ENCODE measurements at regions not wholly inside any gene's neighbourhood (a gene's known extent, or its start where the extent isn't known, plus 50 kb on each side); places are given as distances from the start of the nearest gene placed in this dataset.

DNA sequence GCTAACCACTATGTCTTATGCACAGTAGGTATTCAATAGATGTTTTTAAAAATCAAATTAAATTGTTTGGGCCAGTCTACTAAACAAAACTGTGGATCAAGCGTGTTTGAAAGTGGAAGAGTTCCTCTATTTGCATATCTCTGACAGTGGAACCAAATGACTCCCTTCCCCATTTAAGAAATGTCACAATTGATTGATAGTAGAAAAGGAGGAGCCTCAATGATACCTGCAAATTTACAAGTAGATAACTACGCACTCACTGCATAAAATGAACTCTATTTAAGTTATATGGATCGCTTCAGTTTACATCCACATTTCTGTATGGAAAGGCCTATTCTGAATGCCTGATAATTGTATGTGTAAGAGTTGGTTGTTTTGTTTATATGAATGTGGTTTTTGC, 163.3 kb upstream of the MTPN start:
- DNase-seq (ENCODE audit: extremely low read depth, low read depth) = no peak
- TF ChIP-seq, protein P1, sequence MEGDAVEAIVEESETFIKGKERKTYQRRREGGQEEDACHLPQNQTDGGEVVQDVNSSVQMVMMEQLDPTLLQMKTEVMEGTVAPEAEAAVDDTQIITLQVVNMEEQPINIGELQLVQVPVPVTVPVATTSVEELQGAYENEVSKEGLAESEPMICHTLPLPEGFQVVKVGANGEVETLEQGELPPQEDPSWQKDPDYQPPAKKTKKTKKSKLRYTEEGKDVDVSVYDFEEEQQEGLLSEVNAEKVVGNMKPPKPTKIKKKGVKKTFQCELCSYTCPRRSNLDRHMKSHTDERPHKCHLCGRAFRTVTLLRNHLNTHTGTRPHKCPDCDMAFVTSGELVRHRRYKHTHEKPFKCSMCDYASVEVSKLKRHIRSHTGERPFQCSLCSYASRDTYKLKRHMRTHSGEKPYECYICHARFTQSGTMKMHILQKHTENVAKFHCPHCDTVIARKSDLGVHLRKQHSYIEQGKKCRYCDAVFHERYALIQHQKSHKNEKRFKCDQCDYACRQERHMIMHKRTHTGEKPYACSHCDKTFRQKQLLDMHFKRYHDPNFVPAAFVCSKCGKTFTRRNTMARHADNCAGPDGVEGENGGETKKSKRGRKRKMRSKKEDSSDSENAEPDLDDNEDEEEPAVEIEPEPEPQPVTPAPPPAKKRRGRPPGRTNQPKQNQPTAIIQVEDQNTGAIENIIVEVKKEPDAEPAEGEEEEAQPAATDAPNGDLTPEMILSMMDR (IDR thresholded peaks at IDR 0.05; ENCODE audit: low read depth, low read length) = no peak

DNA sequence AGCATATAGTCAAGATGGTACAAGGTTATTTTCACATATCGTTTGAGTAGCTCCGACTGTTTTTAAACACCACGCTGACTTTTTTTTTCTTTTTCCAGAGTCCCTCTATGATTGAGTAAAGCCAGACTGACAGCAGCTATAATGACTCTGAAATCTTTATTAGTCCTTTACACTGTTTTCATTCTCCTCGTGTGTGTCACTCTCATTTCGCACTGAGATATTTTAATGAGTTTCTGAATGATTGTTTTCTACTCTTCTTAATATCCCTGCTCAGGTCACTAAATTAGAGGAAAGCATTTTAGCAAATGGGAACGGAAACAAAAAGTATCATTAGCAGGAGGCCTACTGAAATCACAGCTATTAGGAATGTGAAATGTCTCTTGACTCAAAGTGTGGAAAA, 162.3 kb upstream of the MTPN start:
- no peak for DNase-seq (ENCODE audit: extremely low read depth, low read depth)
- TF ChIP-seq, protein P1 (IDR thresholded peaks at IDR 0.05; ENCODE audit: low read depth, low read length) = no peak

DNA sequence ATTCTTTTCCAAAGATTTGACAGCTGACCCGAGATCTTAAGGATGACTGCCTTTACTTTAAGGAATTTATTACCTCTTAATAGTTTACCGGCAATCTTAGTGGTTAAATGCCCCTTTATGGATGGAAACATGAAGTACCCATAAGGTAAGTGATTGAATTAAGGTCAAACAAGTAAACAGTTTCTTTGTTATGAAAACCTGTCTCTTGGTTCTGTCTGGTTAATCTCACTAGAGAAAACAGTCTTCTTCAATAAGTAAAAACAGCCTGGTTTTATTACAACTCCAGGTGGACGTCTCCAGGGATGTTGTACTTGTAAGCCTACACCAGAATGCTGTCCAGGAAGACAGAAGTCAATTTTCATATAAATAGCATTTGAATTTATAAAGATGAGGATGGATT, 161.8 kb upstream of the MTPN start:
- TF ChIP-seq, protein P1 (IDR thresholded peaks at IDR 0.05; ENCODE audit: low read depth, low read length) = no peak
- no peak for DNase-seq (ENCODE audit: extremely low read depth, low read depth)

- DNase-seq (ENCODE audit: extremely low read depth, low read depth) = no peak
- TF ChIP-seq, protein P1 (IDR thresholded peaks at IDR 0.05; ENCODE audit: low read depth, low read length) = no peak
Observed at GRCh38 chr7:136136906-136137454, 159.8 kb upstream of the MTPN start.

DNA sequence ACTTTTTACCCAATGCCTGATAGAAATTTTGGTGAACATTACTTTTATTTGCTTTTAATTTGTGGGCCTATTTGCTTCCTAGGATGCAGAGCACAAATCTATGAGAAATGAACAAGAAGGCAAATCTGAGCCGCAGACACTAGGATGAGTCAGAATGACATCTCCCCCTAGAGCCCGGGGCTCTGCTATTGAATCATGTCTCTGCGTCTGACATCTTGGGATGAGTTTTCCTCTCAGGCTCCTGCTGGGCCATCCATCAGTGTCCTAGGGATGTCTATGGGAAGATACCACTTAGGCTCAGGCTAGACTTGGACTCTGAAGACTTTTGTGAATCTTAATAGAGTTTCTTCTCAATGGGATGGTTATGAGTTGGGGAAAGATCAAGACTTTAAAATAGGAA, 157.3 kb upstream of the MTPN start:
- no peak for DNase-seq (ENCODE audit: extremely low read depth, low read depth)
- TF ChIP-seq, protein P1 (IDR thresholded peaks at IDR 0.05; ENCODE audit: low read depth, low read length) = no peak

- no peak for DNase-seq (ENCODE audit: extremely low read depth, low read depth)
- TF ChIP-seq, protein P1 (IDR thresholded peaks at IDR 0.05; ENCODE audit: low read depth, low read length) = no peak
Observed at GRCh38 chr7:136133551-136133950, 156.4 kb upstream of the MTPN start.

DNA sequence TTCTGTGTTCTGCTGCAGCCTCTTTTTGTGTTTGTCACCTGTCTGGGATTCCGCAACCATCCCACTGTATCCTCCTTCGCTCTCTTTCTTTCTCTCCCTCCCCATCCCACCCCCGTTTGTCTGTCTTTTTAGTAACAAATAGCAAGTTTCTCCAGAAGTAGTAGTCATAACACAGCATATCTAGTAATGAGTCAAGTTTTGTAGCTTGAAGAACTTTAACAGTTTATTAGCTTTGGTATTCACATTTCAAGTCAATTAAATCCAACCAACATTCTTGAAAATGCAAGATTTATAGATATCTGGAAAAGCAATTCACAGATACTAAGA, 154.1 kb upstream of the MTPN start:
- no peak for DNase-seq (ENCODE audit: extremely low read depth, low read depth)
- TF ChIP-seq, protein P1 (IDR thresholded peaks at IDR 0.05; ENCODE audit: low read depth, low read length) = no peak
